NCI-H2107 (cell line): ENCODE measurements at regions not wholly inside any gene's neighbourhood (a gene's known extent, or its start where the extent isn't known, plus 50 kb on each side); places are given as distances from the start of the nearest gene placed in this dataset.

Experiments
- DNase-seq: peaks from one replicate; lab custom pipeline; 2025; lab: John Stamatoyannopoulos, UW

DNA sequence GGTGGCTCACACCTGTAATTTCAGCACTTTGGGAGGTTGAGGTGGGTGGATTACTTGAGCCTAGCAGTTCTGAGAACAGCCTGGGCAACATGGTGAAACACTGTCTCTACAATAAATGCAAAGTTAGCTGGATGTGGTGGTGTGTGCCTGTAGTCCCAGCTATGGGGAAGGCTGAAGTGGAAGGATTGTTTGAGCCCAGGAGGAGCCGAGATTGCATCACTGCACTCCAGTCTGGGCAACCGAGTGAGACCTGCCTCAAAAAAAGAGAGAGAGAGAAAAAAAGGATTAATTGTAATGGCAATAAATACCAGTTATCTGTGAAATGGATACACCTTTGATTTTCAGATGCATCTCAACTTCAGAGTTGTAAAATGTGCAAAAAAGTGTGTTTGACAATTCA is 58.8 kb downstream of the SPRY1 start:
- DNase-seq, result no peak

DNA sequence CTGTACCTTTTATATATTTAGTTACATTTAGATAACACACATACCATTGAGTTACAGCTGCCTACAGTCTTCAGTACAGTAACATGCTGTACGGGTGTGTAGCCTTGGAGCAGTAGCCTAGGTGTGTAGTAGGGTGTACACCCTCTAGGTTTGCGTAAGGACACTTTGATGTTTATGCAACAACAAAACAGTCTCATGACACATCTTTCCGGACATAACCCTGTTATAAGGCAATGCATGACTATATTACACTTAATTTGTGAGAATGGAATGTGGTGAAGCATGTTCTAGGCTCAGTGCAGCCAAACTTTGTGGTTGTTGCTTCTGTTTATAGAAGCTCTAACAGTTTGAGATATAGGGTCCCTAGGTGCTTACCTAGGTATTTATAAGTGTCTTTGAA is 65.4 kb downstream of the SPRY1 start:
- DNase-seq, result no peak

DNA sequence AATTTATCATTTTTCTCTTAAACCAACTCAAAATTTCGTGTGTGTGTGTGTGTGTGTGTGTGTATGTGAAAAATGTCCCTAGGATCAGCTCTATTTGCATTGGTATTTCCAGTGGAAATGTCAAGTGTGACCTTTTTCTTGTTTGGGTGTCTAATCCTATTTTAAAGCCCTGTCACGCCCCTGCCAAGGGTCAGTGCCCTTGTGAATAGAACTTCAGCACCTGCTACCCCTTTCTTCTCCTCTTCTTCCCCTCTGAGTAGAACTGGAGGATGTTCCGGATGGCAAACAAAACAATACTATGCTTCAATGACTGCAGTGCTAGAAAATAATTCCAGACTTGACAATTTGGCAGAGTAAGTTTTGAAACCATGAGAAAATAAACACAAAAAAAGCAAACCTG is 67.3 kb downstream of the SPRY1 start:
- no peak for DNase-seq

DNA sequence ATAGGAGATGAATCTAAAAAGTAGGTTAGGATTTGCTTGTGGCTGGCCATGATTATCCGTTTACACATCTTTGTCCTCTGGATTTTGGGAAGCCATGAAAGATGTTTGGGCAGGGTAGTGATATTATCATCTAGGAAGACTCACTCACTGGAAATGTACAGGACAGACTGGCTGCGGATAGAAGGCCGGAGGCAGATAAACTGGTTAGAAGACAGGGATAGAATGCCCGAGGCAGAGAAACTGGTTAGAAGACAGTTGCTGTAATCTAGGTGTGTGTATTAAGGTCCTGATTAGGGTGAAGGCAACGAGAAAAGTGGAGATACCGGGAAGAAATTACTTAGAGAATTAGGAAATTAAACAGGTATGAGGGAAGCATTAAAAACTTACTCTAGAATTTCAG is 68.8 kb downstream of the SPRY1 start:
- DNase-seq, result no peak

DNA sequence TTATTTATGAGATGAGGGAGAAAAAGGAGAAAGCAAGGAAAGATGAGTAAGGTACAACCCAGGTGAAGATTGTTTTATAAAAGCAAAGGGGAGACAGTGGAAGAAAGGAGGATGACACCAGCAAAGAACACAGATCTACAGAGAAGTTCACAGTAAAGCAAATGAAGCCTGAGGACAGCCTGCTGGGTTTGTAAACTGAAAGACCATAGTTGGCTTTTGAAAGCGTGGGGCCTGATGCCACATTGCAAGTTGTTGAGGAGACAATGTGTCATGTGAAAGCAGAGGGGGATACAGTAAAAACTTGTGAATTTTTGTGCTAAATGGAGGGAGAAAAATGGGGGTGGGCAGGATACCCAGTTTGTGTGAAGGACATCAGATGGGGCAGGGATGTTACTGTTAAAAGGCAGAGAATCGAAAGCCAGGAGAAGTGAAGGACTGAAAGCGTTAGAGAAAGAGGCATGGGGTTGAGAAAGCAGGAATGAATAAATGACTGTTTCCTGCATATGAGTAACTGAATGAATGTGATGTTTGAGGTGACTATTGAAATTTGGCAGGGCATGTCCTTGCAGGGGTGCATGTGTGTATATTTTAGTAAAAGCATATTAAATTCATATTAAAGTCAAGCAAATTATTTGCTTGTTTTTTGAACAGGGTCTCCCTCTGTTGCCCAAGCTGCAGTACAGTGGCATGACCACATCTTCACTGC is 69.6 kb downstream of the SPRY1 start:
- DNase-seq, result no peak

DNA sequence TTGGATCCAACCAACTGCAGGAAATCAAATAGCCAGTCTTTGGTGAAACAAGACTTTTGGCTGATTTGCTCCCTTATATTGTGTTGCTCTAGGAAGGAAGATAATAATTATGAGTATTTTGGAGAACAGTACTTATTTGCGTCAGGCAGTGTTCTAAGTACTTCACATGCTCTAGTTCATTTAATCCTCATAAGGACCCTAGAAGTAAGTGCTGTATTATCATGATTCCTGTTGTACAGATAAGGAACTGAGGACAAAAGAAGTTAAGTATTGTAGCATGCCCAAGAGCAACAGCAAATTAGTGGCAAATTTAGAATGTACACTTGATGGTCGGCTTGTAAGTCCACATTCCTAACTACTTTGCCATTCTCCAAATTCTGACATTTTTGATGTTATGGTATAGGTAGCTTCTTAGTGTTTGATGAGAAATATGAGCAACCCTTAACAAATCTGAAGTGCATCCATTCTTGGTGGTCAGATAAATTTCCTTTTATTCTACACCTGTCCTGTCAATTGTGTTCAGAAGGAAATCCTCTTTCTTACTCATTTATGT is 72.0 kb downstream of the SPRY1 start:
- DNase-seq, result no peak

DNA sequence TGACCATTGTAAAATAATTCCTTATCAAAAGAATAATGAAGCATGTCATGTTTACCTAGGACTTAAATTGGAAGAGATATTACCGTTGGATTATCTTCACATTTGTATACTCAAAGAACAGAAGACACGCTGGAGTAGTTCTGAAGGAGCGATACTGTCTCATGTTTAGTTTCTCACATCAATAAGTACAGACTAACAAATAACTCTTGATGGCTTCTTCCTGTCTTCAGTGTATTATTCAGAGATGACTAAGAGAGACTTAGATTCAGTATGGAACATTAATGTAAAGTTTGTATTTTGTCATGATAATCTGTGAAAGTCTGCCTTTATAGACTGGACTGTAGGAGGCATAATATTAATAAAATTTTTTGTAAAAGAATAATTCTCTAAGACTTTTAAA is 72.7 kb downstream of the SPRY1 start:
- no peak for DNase-seq

DNA sequence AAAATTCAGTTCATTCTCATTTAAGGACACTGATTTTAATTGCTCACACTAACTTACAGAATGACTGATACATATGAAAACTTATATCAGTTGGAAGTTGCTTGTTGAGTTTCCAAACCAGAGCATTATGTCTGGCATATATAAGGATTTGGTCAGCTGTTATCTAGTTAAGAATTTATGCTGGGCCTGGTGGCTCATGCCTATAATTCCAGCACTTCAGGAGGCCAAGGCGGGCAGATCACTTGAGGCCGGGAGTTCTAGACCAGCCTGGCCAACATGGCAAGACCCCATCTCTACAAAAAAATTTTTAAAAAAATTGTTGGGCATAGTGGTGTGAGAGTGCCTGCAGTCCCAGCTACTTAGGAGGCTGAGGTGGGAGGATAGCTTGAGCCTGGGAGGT is 73.1 kb downstream of the SPRY1 start:
- no peak for DNase-seq

DNA sequence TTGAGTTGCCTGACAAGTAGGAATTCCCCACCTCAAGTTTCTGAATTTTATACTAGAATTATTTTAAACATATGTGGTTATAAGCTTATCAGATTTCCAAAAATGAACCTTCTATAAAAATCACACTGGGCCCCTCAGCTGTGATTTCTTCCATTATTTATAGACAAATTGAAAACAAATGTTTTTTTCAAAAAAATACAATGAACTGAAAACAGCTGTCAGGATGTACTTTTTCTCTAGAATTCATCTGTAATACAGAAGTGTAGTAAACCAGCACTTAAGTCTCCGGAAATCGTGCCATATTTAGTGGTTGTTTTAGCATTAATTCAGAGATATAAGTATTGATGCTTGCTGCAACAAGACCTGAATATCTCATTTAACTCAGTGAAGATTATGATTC is 74.0 kb downstream of the SPRY1 start:
- DNase-seq, result no peak

DNA sequence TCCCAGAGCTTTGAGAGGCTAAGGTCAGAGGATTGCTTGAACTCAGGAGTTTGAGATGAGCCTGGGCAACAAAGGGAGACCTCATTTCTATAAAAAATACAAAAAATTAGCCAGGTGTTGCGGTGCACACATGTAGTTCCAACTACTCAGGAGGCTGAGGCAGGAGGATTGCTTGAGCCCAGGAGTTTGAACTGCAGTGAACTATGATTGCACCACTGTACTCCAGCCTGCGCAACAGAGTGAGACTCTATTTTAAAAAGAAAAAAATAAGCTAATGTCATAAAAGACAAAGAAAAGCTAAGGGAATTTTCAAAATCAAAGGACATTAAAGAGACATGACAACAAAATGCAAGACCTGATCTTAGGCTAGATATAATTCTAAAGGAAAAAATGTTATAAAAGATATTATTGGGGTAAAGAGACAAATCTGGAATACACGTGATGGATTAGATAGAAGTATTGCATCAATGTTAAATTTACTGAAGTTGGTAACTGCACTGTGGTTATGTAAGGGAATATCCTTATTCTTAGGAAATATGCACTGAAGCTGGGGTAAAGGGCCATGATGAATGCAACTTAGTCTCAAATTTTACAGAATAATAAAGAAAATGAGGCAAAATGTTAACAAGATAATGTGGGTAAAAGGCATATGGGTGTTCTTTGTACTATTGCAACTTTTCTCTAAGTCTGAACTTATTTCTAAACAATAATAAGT is 75.2 kb downstream of the SPRY1 start:
- DNase-seq, result no peak

DNA sequence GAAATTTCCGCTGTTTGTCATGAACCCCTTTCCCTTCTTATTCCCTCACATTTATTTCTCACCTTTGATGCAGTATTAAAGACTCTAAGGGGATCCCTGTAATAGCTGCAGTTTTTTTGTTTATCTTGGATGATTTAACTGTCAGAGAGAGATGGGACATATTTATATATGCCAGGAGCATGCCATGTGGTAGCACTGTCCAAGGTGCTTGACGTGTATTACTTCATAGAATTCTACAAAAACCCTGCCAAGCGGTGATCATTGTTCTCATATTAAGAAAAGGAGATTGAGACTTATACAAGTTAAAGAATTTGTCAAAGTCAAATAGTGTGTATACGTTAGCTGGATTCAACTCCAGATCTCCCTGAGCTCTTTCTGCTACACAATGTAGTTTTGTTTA is 78.2 kb downstream of the SPRY1 start:
- no peak for DNase-seq

DNA sequence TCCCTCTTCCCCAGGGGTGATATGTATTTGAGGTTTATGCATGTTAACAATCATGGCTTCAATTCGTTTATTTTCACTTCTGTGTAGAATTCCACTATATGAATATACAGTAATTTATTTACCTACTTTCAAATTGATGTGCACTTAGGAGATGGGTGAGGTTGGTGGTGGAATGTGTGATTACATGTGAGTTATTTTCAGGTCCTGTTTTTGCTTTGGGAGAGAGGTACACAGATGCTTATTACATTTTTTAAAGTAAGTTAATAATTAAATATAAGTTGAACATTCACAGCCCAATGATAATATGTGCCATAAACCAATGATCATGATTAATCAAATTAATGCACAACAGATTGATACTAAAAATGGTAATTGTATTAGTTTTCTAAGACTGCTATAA is 79.5 kb downstream of the SPRY1 start:
- no peak for DNase-seq

DNA sequence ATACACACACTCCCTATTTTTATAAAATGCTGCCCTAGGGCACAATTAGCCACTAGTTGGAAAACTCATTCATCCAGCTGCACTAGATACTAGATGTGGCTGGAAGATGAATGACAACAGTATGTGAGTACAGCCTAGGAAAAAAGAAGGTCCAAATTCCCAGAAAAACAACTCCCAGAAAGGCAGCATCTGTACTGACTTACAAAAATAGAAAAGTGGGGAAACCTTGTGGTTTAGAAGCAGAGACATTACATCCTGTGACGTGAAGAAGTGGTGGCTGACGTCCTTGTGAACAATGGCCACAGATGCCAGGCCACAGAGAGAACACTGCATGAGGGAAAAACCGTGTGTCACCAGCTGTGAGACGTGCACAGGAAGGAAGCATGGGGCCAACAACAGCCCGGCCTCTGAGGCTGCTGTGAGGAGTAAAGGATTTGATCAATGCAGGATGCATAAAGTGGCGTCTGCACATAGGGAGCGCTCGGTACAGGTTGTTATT is 81.2 kb downstream of the SPRY1 start:
- DNase-seq, result no peak

DNA sequence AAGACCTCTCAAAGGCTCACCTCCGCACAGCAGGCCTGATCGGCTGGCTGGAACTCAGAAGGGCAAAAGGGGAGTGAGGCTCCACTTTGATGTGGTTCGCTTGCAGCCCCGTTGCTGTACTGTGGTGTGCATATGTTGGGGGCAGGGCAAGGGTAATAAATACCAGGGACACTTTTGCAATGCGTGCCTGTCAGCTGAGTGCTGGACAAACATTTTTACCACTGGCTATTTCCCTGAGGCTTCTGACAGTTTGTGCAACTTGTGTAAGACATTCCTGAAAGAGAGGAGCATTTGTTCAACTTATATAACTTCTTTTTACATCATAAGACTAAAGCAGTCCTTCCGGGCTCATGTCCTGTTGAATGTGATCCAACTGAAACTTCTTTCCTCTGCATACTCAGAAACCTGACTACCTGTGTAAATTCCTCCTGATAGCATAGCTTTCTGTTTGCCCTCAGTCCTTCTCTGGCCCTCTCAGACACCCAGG is 82.3 kb downstream of the SPRY1 start:
- no peak for DNase-seq

DNA sequence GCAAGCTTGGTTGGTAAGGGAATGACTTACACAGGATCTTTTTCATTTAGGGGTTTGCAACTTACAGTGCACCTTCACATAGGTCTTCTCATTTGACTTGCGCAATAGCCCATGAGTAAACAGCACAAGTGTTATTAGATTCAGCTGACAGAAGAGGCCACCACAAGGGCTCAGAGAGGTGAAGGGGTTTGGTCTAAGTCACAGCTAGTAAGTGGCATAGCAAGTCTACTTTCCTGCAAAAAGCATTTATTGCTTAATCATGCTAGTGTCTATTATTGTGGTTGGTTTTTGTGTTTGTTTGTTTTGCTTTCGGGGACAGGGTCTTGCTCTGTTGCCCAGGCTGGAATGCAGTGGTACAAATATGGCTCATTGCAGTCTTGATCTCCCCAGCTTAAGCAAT is 83.3 kb downstream of the SPRY1 start:
- no peak for DNase-seq

DNA sequence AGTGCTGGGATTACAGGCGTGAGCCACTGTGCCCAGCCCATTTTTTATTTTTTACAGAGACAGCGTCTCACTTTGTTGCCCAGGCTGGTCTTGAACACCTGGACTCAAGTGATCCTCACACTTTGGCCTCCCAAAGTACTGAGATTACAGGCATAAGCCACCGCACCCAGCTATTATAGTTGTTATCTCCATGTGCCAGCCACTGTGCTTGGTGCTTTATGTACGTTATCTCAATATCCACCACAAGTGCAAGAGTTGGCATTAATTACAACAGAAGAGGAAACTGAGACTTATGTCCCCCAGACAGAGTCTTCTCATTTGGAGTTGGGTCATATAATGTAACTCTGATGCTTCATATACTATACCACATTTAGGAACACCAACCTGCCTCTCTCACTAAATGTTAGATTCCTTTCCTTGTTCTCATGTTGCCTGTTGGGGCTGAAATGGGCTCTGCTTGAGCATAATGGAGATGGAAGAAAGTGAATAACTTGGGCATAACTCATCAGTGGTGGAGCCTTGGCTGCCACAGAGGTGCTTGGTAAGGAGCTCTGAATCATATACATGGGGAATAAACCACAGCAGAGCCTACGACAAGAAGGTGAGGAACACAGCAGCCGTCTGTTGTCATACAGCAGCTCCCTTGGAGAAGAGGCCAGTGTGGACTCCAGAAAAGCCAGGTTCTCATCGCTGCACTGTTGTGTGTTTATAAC is 84.3 kb downstream of the SPRY1 start:
- no peak for DNase-seq

DNA sequence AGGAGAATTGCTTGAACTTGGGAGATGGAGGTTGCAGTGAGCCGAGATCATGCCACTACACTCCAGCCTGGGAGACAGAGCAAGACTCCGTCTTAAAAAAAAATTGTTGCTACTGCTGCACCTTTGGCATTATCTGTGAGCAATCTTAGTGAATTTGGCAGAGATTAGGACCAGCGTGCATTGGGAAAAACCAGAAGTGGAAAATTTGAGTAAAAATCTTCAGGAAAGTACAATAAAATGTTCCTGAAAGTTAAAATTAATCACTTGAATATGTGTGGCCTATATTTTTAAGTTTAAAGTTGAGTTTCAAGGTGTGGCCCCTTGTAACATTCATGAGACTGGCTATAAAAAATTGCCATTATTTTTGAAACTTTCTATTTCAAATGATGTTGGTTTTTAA is 85.1 kb downstream of the SPRY1 start:
- DNase-seq, result no peak

DNA sequence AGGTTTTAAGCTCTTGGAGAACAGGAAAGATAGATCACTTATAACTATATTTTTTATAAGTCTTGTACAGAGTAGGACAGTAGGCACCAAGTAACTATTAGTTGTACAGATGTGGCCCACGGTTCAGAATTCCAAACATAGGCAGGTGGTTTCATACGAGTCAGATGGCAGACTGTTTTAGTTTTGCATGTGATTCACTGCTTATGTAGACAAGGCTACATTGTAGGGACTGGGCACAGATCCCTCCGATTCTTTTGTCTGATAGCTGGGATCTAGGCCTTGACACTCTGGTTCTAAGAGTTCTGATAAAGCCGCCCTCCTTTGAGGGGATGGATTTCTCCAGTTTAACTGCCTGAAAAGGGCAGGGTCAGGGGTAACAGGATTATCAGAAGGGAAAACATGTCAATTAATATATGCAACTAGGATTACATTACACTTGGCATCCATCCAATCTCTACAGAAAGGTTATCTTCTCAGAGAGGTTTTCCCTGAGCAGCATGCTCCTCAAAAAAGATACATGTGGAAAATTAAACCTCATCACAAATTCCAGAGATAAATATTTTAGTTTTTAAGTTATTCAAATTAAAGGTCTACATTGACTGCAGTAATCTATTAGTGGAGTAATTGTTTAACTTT is 87.8 kb downstream of the SPRY1 start:
- DNase-seq, result no peak

DNA sequence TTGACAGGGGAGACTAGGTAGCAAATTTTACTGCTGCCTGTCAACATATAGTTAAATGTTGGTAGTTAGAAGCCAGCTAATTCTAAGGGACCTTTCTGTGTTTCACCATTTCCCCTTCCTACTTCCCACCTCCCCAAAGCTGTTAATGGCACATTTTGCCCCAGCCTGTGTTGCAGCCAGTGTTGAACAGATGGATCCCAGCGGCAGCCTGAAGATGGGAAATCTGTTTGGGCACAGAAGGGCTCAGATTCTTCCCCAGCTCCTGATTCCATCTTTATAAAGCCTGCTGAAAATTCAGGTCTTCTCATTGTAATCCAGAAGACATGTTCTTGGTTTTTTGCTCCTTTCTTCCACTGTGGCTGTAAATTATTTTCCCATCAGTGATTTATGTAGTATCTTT is 89.0 kb downstream of the SPRY1 start:
- no peak for DNase-seq

DNA sequence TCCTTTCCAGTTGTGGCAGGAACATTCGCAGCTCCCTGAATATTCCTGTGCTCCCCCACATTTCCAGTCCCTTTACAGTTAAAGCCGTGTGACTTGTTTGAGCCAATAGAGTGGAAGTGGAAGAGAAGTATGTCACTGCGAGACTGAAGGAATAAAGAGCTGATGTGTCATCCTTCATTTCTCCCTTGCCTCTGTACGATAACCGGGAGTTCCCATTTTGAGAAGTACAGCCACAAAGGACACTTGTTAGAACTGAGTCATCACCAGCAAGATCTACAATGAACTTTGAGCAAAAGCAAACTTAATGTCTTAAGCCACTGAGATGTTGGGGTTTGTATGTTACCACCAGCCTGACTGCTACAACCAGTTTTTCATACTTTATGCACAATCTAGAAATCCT is 92.3 kb downstream of the SPRY1 start:
- DNase-seq, result no peak

DNA sequence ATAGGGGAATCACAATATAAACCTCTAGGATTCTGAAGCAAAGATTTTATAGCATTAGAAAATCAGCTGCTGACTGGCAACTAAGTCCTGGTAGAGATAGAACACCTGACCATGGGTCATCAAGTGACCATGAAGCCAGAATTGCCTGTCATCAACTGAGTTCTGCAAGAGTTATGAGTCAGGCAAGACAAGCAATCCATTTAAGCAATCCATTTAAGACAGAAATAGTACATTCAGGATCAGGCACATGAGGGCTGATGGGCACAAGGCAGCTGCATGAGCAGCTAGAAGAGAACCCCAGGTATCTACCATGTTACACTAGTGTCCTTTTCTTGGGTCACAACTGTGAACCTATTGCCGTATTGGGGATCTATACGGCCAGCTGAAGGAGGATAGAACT is 98.9 kb downstream of the SPRY1 start:
- DNase-seq, result no peak

DNA sequence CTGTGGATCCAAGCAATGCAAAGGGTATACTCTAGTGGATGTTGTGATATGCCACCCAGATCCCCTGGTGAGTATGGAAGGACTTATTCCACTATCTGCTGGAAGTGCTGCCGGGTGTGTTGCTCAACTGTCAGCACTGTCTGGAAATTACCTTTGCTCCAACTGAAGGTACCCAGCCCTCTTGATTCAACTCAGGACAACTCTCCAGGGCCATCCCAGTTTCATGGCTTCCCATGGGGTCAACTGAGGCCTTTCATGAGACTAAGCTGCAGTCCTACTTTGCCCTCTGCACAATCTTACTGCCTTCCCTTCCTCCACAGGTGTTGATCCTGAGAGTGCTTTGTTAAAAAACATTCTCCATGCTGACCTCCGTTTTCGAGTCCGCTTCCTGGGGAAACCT is 99.8 kb downstream of the SPRY1 start:
- DNase-seq, result no peak
